ENCODE measurements at regions not wholly inside any gene's neighbourhood (a gene's known extent, or its start where the extent isn't known, plus 50 kb on each side); places are given as distances from the start of the nearest gene placed in this dataset.

DNA sequence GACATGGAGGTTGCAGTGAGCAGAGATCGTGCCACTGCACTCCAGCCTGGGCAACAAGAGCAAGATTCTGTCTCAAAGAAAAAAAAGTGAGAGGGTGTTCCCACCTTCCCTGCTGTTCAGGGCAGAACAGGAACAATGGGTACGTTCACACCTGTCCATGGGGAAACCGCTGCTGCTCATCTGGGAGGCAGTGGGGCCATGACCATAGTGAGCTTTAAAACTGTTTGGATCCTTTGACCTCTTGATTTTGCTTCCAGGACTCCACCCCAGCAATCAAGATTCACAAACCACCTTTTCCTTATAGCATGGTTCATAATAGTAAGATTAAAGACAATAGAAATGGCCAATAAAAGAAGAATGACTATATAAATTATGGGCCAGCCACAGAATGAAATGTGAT, 209.2 kb downstream of the ARL4C start:
- Histone ChIP-seq H3K27me3 (no peaks in the 10 kb centered on the region), H3K36me3 (no peaks in the 10 kb centered on the region), H3K9me3 (no peaks in the 10 kb centered on the region), H3K4me3 (no peak overlapping the region), H3K4me1 (peaks cover 0 to 8% (median 0%) of the 10 kb centered on the region in 4 donors), H3K27ac (replicated peaks in 1 of 4) (no peak overlapping the region)
- intact Hi-C loops (cut with DNase I) = loop anchor here (5.0 to 10.0 kb wide), 2 partner anchors 153 to 210 kb away; partner anchors contain the start of gene ARL4C
- TF ChIP-seq, protein P1, sequence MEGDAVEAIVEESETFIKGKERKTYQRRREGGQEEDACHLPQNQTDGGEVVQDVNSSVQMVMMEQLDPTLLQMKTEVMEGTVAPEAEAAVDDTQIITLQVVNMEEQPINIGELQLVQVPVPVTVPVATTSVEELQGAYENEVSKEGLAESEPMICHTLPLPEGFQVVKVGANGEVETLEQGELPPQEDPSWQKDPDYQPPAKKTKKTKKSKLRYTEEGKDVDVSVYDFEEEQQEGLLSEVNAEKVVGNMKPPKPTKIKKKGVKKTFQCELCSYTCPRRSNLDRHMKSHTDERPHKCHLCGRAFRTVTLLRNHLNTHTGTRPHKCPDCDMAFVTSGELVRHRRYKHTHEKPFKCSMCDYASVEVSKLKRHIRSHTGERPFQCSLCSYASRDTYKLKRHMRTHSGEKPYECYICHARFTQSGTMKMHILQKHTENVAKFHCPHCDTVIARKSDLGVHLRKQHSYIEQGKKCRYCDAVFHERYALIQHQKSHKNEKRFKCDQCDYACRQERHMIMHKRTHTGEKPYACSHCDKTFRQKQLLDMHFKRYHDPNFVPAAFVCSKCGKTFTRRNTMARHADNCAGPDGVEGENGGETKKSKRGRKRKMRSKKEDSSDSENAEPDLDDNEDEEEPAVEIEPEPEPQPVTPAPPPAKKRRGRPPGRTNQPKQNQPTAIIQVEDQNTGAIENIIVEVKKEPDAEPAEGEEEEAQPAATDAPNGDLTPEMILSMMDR (IDR thresholded peaks at IDR 0.05) = no peak
- TF ChIP-seq EP300 (IDR thresholded peaks at IDR 0.05) (no peak), POLR2AphosphoS5 (IDR thresholded peaks at IDR 0.05) (no peak), POLR2A (IDR thresholded peaks at IDR 0.05; ENCODE audit: low read depth) (no peak)
- DNase-seq (ENCODE audit: extremely low spot score) = no peak
- WGBS = 100% methylated on average over 3 of the region's 3 CpGs

DNA sequence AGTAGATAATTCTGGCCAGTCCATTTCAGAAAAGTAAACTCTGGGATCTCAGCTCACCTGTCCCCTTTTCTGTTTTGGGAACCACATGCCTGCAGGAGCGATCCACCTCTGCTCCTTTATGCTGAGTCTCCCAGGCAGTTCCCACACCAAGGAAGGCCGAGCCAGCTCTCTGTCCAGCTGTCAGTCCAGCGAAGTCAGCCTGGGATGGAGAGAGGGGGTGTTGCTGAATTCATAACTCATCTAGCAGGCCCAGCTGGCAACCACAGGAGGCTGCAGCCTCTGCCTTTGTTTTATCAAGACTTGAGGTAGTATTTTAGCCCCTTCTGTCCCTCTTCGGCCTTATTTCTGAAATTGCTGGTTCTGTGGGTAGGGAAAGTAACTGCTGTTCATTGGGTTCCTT, 209.9 kb downstream of the ARL4C start:
- no peak for TF ChIP-seq POLR2A (IDR thresholded peaks at IDR 0.05; ENCODE audit: low read depth)
- TF ChIP-seq, protein P1 (IDR thresholded peaks at IDR 0.05) = no peak
- no peak for TF ChIP-seq EP300 (IDR thresholded peaks at IDR 0.05)
- TF ChIP-seq POLR2AphosphoS5 (IDR thresholded peaks at IDR 0.05) = no peak
- Histone ChIP-seq H3K27me3 (no peaks in the 10 kb centered on the region), H3K9me3 (no peaks in the 10 kb centered on the region), H3K36me3 (no peaks in the 10 kb centered on the region), H3K4me3 (no peak overlapping the region), H3K4me1 (peaks cover 0 to 5% (median 0%) of the 10 kb centered on the region in 4 donors), H3K27ac (replicated peaks in 1 of 4) (no peak overlapping the region)
- intact Hi-C loops (cut with DNase I) = loop anchor here (5.0 to 10.0 kb wide), 2 partner anchors 152 to 210 kb away; partner anchors contain the start of gene ARL4C
- no peak for DNase-seq (ENCODE audit: extremely low spot score)
- 96% methylated on average over 4 of the region's 4 CpGs for WGBS

DNA sequence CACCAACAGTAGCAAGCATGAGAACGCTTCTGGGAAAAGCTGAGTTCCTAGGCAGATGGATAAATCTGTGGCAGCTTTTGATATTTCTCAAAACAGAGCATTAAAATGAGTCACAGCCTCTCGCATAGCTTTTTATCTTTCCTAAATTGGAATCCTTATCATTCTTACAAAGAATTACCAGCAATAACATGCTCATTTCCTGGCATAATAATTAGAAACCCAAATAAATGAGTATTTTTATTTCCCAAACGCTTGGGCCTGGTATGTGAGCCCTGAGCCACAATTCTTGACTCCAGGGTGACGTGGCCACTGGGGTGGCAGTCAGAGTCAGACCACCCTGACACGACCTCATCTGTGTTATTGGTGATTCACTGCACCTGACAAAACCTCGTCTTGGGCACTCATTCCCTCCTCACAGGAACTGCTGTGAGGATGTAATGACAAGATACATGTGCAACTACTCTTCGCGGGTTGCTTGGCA, 210.7 kb downstream of the ARL4C start:
- no peaks in the 10 kb centered on the region for H3K4me1 ChIP-seq
- no peaks in the 10 kb centered on the region for H3K27me3 ChIP-seq
- 85% methylated on average over 8 of the region's 8 CpGs for WGBS
- H3K27ac ChIP-seq (replicated peaks in 1 of 4) = no peak overlapping the region
- H3K36me3 ChIP-seq = no peaks in the 10 kb centered on the region
- TF ChIP-seq, protein P1 (IDR thresholded peaks at IDR 0.05) = no peak
- no peak for TF ChIP-seq POLR2A (IDR thresholded peaks at IDR 0.05; ENCODE audit: low read depth)
- TF ChIP-seq EP300 (IDR thresholded peaks at IDR 0.05) = no peak
- TF ChIP-seq POLR2AphosphoS5 (IDR thresholded peaks at IDR 0.05) = no peak
- no peak for DNase-seq (ENCODE audit: extremely low spot score)
- H3K4me3 ChIP-seq = no peak overlapping the region
- no peaks in the 10 kb centered on the region for H3K9me3 ChIP-seq
- intact Hi-C loops (cut with DNase I) = loop anchor here (5.0 to 10.0 kb wide), 2 partner anchors 151 to 211 kb away; partner anchors contain the start of gene ARL4C

DNA sequence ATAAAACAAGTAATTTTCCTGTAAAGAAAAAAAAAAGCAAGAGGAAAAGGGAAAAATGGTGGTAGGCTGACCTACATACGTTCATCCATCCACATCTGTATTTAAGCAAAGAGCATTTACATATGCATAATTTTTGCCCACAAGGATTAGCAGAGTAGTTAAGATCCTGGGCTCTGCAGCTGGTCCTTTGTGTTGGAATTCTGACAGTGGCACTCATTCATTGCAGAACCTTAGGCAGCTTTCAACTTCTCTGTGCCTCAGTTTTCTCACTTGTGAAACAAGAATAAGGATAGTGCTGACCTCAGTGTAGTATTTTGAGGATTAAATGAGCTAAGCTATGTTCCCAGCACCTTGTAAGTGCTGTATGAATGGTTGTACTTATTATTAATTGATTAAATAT, 211.3 kb downstream of the ARL4C start:
- H3K36me3 ChIP-seq = no peaks in the 10 kb centered on the region
- H3K27ac ChIP-seq (replicated peaks in 1 of 4) = no peak overlapping the region
- intact Hi-C loops (cut with DNase I) = loop anchor here (5.0 to 10.0 kb wide), 2 partner anchors 151 to 212 kb away; partner anchors contain the start of gene ARL4C
- no peaks in the 10 kb centered on the region for H3K9me3 ChIP-seq
- no peak for TF ChIP-seq POLR2AphosphoS5 (IDR thresholded peaks at IDR 0.05)
- TF ChIP-seq, protein P1 (IDR thresholded peaks at IDR 0.05) = no peak
- no peak for DNase-seq (ENCODE audit: extremely low spot score)
- H3K27me3 ChIP-seq = no peaks in the 10 kb centered on the region
- H3K4me1 ChIP-seq = no peaks in the 10 kb centered on the region
- 67% methylated on average over 1 of the region's 1 CpG for WGBS
- no peak overlapping the region for H3K4me3 ChIP-seq

DNA sequence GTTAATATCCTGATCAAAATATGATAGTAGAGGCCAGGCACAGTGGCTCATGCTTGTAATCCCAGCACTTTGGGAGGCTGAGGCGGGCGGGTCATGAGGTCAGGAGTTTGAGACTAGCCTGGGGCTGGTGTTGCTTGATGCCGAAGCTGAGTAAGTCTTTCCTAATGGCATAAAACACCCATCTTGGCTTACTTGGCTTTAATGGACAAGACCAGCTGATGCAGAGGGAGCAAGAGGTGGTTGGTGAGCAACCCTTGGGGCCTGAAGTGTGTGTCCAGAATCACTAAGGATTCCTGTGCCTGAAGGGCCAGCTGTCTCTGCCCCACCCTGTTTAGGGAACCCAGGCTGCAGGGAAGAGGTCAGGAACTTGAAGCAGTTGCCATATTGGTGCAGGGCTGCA, 217.2 kb downstream of the ARL4C start:
- TF ChIP-seq EP300 (IDR thresholded peaks at IDR 0.05) (no peak), POLR2A (IDR thresholded peaks at IDR 0.05; ENCODE audit: low read depth) (no peak), POLR2AphosphoS5 (IDR thresholded peaks at IDR 0.05) (no peak)
- TF ChIP-seq, protein P1 (IDR thresholded peaks at IDR 0.05) = no peak
- 55% methylated on average over 3 of the region's 3 CpGs for WGBS
- intact Hi-C loops (cut with DNase I) = loop anchor here (10.0 kb wide), 1 partner anchor 145 kb away; no protein-coding TSS in a partner anchor
- no peaks in the 10 kb centered on the region for H3K36me3 ChIP-seq
- peaks cover 0 to 5% (median 0%) of the 10 kb centered on the region in 4 donors for H3K27me3 ChIP-seq
- H3K4me3 ChIP-seq = no peak overlapping the region
- H3K27ac ChIP-seq (replicated peaks in 1 of 4) = no peak overlapping the region
- H3K9me3 ChIP-seq = no peaks in the 10 kb centered on the region
- no peaks in the 10 kb centered on the region for H3K4me1 ChIP-seq
- DNase-seq (ENCODE audit: extremely low spot score) = no peak

All from esophagus muscularis mucosa (tissue), 4 donors.